ENCODE measurements at regions not wholly inside any gene's neighbourhood (a gene's known extent, or its start where the extent isn't known, plus 50 kb on each side); places are given as distances from the start of the nearest gene placed in this dataset.

DNA sequence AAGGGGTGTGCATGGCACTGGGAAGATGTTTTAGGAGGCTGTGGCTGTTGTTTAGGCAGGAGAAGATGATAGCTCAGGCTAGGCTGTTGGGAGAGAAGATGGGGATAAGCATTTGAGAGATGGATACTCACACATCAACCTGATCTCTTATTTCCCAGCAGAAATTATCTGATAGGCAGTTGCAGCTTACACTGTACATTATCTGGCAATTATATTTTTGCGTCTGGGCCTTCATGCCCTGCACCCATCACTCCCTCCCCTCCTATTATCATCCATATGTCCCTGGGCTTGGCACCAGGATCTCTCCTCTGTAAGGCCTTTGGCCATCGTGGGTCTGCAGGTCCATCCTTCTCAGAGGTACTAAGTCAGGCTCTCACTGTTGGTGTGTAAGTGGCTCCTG, 401.0 kb upstream of the EEF2KMT start:
- DNase-seq: no peak

DNA sequence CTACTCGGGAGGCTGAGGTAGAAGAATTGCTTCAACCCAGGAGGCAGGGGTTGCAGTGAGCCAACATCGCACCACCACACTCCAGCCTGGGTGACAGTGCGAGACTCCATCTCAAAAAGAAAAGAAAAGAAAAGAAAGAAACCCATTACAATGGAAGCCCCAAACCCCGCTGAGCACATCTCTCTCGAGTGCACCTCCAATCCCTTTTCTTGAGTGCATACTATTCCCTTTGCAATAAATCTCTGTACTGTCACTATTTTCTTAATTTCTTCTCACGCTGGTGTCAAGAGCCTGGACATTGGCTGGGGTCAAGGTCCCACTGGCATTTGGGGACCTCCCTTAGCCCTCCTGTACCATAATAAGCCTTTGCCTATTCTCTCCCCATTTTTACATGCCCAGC, 398.4 kb upstream of the EEF2KMT start:
- DNase-seq: no peak

DNA sequence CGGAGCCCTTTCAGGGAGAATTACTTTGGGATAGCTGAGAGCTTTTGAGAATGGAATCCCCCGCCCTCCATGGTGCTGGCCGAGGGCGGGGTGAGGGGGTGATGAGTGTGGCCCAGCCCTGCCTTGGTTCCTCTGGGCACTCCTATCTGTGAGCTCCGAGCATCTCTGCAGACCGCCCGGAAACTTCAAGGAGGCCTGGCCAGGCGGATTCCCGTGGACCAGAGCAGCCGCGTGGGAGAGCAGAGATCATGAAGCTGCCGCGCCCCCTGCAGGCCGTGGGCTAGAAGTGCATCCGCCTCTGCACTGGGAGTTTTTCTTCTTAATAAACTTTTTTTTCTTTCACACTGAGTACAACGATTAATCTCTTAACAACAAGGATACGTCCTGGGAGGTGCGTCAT, 392.9 kb upstream of the EEF2KMT start:
- peak in 1 of 2 donors; percentile 43 for DNase-seq

DNA sequence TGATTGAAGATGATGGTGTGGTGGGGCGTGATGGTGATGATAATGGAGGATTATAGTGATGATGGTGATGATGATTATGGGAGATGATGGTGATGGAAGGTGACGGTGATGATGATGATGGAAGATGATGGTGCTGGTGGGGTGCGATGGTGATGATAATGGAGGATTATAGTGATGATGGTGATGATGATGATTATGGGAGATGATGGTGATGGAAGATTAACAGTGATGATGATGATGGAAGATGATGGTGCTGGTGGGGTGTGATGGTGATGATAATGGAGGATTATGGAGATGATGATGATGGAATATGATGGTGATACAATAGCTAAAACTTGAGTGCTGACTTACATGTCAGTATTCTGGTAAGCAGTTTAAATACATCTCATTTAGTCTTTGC, 391.0 kb upstream of the EEF2KMT start:
- DNase-seq: no peak

DNA sequence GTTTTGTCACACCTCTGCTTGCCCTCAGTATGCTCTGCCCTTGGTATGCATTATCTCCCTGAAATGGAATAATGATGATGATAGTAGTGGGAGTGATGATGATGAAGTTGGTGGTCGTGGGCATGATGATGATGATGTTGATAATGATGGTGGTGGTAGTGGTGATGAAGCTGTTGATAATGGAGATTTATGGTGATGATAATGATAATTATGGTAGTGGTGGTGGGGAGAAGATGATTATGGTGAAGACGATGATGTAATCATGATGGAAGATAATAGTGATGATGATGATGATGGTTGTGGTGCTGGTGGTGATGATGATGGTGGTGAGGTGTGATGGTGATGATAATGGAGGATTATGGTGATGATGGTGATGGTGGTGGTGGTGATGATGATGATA, 390.1 kb upstream of the EEF2KMT start:
- DNase-seq: no peak

DNA sequence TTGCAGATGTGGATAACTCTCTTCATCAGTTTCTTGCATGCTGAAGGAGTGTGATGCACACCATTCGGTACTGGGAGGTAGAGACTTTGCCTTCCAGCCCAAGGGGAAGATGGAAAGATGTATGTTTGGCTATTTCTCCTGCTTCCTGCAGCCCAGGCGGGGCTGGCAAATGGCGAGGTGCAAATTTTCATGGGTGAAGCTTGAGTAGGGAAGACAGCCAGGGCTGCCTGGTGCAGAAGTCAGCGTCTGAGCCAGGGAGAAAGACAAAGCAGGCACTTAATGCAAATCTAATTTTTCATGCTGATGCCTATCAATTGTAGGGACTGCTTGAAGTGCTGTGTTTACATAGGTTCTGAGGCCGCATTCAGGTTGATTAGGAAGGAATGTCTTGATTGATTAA, 384.7 kb upstream of the EEF2KMT start:
- DNase-seq: no peak

DNA sequence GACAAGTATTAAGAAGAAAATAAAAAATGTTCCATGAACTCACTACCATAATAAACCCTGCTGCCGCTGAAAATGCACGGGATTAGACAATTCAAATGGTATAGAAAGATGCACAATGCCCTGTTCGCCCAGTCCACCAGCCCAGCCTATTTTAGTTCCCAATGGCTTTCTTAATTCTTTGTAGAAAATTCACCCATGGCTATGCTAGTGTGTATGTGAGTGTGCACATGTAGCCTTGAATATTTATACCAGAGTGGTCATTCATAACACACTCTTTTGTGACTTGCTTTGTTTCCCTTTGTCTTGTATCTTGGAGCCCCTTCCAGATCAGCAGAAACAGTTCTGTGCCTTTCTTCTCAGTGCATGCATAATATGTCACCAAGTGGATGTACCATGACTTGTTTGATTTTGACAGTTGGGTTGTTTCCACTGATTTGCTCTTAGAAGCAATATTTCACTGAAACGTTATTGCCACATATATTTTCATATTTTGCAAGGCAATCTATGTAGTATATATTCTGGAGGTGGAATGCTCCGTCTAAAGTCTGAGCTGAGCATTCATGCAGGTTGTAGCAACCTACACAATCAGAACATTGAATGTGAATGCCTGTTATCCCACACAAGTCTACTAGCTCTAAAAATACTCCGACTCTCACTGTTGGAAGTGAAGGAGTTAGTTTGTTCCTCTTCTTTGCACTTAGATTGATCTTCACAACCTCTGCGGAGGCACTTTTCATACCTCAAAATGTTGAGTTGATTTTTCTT, 383.0 kb upstream of the EEF2KMT start:
- DNase-seq: no peak

DNA sequence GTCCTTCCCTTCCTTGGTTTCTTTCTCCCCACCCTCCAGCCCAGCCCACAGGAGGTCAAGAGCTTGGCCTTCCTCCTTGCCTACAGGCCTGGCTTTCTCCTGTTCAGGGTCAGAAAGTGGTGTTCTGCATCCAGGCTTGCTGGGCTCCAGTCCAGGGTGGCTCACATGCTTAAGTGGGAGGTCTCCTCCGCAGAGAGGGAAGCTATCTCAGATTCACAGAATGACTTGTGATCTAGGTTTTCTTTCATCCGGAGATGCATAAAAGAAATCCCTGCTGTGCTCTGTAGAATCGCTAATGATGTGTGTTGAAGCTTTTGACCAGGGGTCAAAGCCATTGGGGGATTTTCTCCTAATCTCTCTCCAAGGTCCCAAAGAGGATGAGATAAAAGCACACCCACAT, 382.3 kb upstream of the EEF2KMT start:
- no peak for DNase-seq

DNA sequence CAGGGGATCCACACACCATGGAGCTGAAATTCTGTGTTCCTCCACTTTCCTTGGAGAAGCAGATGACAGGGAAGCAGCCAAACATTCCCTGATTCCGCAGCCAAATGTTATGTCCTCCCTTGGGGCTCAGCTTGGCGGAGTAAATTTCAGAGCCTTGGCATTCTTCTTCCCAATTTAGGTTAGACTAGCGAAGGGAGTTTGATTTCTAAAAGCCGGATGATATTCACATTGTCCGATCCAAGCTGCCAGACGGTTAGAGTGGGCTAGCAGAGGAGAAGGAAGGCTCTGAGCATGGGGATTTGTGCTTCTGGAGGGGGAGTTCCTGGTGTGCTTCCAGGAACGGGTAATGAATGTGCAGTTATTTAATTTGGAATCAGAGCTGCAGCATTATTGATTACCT, 380.4 kb upstream of the EEF2KMT start:
- DNase-seq: no peak

DNA sequence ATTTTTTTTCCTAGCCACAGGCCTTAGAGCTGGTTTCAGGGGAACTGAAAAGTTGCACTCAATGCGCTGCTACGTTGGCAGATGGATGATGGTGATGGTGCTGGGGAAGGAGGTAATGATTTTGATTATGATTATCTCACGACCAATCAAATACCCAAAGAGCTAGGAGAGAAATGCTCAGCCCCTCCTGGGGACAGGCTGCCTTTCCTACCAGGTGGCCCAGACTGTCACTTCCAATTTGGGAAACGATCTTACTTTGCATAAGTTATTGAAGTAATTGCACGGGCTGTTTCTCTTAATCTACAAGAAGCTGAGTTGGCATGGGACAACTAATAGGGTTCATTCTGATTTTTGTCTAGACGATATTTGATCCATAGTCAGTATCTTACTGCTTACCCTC, 379.7 kb upstream of the EEF2KMT start:
- no peak for DNase-seq

DNA sequence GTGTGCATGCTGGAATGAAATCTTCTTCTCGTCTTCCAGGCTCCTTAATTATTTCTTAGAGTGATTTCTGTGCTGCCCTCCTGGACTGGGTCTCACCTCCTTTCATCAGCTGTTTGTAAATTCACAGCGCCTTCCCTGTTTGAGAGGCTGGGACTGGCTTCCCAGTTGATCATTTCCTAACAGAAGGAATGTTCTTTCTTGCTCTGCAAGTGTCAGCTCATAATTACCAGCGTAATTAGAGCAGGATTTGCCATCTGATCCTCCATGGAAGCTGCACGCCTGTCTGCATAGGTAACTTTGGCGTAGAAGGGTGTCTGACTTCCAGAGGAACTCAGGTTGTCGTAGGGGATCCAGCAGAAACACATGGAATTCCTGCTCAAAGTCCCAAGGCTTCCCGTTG, 375.0 kb upstream of the EEF2KMT start:
- DNase-seq: no peak

DNA sequence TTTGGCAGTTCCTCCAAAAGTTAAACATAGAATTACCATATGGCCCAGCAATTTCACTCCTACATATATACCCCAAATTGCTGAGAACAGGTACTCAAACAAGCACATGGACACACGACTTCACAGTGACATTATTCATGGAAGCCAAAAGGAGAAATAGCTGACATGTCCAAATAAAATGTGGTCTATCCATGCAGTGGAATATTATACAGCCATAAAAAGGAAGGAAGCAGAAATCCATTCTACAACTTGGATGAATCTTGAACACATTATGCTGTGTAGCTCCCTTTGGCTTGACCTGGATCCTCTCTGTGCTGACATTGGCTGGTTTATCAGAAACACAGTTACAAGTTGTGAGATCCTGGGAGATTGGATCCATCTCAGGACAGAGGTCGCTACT, 370.9 kb upstream of the EEF2KMT start:
- no peak for DNase-seq

DNA sequence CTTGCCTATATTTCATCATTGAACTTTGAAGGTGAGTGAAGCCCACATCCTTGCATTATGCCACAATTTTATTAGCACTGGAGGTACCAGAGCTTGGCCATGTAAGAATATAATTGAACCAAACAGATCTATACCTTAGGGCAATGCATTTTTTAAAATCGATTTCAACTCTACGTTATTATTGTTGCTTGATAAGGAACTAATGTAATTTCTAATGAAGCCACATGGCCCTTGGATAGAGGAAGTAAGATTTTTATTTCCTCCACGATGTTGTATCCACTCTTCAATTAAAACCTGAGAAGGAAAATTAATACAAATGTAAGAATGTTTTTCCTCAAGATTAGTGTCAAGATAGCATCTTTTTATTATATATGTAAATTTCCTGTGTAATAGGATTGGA, 370.0 kb upstream of the EEF2KMT start:
- DNase-seq: no peak

DNA sequence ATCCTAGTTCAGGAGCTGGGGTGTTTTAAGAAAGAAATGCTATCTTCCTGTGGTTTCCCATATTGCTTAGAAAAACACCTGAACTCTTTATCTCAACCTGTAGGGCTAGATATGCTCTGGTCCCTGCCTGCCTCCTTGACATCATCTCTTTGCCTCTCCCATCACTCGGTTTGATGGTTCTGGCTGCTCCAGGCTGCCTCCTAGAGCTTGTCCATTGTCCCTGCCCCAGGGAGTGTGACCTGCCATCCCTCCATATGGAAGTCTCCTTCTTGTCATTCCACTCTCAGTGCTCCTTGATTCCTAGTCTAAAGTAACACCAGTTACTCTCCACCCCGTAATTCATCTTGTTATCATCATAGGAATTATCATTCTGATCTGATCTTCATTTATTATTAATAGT, 369.0 kb upstream of the EEF2KMT start:
- no peak for DNase-seq

DNA sequence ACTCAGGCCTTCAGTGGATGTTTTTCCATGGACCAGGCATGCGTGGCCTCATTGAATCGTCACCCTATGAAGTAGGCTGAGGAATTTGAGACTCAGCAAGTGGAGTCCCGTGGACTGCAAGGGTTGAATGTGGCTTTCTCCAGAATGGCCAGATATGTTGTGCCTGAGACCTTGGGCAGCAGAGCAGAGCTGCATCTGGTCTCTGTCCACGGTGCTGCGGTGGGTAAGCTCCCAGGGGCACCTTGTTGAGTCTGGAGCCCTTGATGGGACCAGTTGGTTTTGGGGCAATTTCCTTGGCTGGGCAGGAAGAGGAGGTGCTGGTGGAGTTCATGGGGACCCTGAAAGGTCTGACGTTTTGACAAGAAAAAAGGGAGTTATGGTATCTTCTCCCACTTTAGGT, 368.1 kb upstream of the EEF2KMT start:
- DNase-seq: no peak

DNA sequence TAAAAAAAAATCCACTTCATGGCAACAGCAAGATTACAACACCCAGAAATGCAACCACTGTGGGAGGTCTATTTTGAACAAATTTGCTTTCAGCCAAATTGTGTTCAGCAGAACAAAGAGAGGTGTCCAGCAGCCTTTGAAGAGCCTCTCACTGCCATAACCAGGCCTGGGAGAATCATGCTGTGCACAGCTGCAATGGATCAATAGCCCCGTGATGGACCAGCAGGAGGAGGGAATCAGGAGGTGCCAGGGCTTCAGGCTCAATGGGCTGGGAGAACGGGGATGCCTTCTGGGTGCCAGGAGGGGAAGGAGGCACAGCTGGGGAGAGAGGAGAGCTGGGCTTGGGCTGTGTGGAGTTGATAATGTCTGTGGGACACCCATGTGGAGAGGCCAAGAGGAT, 366.2 kb upstream of the EEF2KMT start:
- no peak for DNase-seq

DNA sequence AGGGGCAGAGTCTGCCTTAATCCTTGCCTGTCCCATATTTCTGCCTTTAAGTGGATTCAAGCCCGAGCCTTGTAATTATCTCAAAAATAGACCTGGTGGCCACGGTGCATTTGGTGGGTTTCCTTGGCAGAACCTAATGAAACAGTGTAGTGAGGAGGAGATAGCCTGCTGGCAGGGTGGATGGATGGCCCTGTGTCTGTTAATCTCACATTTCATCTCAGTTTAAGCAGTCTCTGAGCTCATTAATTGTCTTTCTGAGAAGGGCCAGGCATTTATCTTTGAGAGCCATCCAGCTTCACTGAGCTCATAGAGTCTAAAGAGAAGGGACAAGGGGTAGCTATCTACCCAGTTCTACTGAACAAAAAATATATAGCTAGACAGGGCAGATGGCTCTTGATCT, 364.0 kb upstream of the EEF2KMT start:
- no peak for DNase-seq

DNA sequence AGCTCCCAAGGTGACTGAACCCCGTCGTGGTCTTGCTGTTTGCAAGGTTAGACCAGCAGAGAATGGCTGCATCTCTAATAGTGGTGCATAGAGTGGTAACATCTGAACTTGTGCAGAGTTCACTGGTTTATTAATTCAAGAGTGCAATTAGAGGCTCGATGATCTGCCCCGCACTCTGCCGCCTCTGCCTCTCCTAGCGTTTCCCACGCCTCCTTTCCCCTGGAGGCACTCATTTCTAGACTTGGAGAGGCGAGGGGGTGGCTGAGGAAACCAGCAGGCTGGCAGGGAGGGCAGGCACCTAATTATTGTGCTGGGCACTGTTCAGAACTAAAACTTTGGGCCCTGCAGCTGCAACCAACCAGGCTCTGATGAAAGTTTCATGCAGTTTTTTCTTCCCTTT, 363.5 kb upstream of the EEF2KMT start:
- DNase-seq: no peak

DNA sequence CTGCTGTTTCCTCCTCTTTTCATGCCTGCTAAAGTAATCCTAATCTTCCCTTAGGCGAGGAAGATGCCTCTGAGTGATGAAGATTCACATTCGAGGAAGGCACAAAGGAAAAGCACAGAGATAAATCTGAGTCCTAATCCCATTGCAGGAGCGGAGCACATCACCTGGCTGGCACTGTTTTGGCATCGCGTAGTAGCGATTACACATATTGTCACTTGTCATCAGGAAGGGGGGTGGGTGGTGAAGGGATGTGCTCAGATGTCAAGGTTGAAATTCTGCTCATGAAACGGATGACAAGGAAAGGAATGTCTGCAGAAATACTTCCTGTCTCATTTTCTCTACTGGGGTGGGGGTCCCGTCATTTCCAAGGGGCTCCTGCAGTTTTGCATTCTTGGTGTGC, 363.1 kb upstream of the EEF2KMT start:
- DNase-seq: no peak

DNA sequence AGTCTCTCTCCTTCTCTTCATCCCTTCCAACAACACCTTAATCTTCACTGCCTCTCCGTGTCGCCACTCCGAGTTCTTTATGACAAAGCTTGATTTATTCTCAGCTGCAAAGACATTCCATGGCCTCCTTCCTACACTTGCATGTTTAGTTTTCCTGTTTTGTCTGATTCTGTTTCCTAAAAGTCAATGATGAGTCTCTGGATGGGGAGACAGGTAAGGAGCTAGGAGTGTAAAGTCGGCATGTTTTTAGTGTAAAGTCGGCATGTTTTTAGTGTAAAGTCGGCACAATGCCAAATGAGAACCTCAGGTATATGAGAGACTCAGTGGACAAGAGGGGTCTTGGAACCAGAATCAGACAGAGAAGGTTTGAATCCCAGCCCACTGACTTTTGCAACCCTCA, 362.3 kb upstream of the EEF2KMT start:
- DNase-seq: no peak

DNA sequence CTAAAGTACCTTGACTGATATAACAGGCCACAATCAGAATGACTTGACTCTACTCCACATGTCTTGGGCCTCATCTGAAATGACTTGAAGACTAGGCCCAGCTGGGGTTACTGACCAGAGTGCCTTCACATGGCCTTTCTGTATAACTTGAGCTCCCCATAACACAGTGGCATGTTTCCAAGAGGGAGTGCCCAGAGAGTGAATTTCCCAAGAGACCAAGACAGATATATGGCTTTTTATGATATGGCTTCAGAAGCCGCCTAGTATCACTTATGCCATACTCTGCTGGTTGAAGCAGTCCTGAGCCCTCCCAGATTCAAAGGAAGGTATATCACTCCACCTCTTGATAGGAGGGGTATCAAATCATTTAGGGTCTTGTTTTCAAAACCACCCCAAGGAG, 357.5 kb upstream of the EEF2KMT start:
- DNase-seq: no peak

DNA sequence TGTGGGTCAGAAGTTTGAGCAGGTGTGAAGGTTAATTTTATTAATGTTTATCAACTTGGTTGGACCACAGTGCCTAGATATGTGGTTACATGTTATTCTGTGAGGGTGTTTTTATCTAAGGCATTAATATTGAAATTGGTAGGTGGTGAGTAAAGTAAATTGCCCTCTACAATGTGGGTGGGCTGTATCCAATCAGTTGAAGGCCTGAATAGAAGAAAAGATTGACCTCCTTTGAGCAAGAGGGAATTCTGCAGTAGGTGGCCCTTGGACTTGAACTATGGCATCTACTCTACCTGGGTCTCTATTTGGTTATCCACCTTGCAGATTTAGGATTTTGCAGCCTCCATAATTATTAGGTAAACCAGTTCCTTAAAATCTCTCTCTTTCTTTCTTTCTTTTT, 356.8 kb upstream of the EEF2KMT start:
- DNase-seq: no peak

DNA sequence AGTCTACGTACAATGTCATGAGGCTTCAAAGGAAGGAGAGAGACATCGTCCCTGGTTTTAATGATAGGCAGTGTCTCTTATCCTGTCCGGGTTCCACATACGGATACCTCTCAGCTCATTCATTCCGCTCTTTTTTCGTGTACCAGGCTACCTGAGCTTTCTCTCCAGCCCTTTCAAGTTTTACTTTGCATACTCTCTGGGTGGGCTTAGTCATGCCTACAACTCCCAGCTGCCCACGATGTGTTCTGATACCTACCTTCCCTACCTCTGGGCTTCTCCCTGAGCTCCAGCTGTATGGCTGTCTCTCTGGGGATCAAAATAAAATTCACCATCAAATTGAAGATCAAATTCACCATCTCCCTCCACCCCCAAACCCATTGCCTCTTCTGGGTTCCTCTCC, 354.0 kb upstream of the EEF2KMT start:
- no peak for DNase-seq

DNA sequence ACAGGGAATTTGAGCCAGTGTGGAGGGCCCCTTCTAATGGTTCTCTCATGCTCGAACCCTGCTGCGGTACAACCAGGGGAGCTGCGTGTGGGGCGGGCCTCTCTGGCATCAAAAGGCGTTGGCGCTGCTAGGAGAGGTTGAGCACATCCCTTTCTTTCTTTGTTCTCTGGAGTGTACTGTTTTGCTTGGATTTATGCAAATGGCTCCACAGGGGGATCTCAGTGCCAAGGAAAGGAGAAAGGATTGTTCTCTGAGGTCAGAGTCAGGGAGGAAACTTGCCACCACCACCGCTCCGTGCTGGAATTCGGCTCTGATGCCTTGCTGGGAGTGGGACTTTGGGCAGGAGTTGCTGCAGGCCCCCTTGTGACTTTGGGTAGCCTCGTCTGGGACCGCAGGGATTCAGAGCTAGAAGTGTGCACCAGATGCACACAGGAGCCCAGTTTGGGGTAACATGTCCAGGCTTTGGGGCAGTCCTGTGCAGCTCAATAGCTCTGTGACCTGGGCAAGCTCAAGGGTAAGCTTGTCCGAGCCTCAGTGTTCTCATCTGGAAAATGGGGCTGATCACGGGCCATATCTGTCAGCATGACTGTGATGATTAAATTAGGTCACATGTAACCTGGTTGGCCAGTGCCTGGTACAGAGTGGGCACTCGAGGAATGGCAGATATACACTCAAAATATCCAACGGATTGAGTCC, 353.0 kb upstream of the EEF2KMT start:
- no peak for DNase-seq

DNA sequence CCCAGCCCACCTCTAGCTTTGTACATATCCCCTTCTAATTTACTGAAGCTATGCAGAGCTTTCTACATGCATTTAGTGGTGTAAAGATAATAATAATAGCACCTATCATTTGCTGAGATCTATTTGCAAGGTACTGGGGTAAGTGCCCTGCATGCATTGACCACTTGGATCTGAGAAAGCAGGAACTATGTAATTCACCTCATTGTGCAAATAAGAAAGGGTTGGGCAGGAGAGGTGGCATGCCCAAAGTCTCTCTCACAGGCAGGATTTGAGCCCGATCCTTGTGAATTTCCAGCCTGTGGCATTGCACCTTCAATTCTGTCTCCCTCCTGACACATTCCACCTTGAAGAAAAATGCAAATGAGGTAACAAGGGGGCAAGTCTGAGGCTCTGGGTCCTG, 352.3 kb upstream of the EEF2KMT start:
- DNase-seq: no peak
